Activated CD4-positive, alpha-beta T cell treated with anti-CD3 and anti-CD28 coated beads, Interleukin-2, amount 10 ng/mL, durations not matched to agents 7 days and 5 days (primary cell): ENCODE measurements at regions not wholly inside any gene's neighbourhood (a gene's known extent, or its start where the extent isn't known, plus 50 kb on each side); places are given as distances from the start of the nearest gene placed in this dataset.
"Not testable (repeated sequence)": the region's sequence is repeated elsewhere in the genome, so short reads cannot be mapped to it uniquely, and the experiment has no call there.

Experiments
- CTCF ChIA-PET: fragments of 350-600 bp; sonication (Branson Sonifier 250); formaldehyde crosslinking; loops from one replicate; lab custom pipeline; 2021; ENCODE audit warnings: antibody characterized with exemption; lab: Charles Lee
- POLR2A ChIA-PET: fragments of 350-600 bp; sonication (Branson Sonifier 250); formaldehyde crosslinking; loops from one replicate; lab custom pipeline; 2021; ENCODE audit warnings: antibody characterized with exemption; lab: Charles Lee
- DNase-seq: peaks from one replicate; pipeline ENCODE4 v3.0.0-alpha.2; 2020
- H3K27ac Mint-ChIP-seq: one replicate; pipeline ENCODE4 v1.8.0; 2021; ENCODE audit warnings: mild to moderate bottlenecking, moderate library complexity, mixed read lengths
- H3K27me3 Mint-ChIP-seq: one replicate; pipeline ENCODE4 v1.8.0; 2021; ENCODE audit warnings: mixed read lengths
- H3K36me3 Mint-ChIP-seq: one replicate; pipeline ENCODE4 v1.8.0; 2021; ENCODE audit warnings: low read depth, mixed read lengths
- H3K4me1 Mint-ChIP-seq: one replicate; pipeline ENCODE4 v1.8.0; 2021; ENCODE audit warnings: mixed read lengths
- H3K4me3 Mint-ChIP-seq: one replicate; pipeline ENCODE4 v1.8.0; 2021; ENCODE audit warnings: mild to moderate bottlenecking, moderate library complexity, mixed read lengths
- H3K9me3 Mint-ChIP-seq: one replicate; pipeline ENCODE4 v1.8.0; 2021; ENCODE audit warnings: mixed read lengths

DNA sequence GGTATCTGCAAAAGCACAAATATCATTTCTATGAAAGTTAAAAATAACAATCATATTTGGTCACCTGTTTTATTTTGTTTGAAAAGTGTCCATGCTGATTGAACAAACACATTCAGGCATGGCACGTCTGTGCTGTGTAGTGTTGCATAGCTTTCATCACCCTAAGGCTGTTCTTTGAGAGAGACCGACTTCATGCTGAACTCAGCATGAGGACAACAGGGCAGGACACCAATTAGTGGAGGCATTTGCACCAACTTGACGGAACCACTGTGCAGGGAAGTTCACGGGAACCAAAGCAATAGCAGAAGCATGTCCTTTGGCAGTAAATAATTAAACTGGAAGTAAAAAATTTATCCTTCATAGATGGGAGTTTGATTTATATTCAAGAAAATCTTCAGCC, 158.4 kb upstream of the SLC7A11 start:
- Mint-ChIP-seq H3K36me3 (no peaks in the 10 kb centered on the region), H3K27ac (no peak overlapping the region), H3K4me3 (no peak overlapping the region), H3K27me3 (no peaks in the 10 kb centered on the region), H3K4me1 (no peaks in the 10 kb centered on the region), H3K9me3 (no peaks in the 10 kb centered on the region)
- DNase-seq: no peak
- CTCF ChIA-PET: no interaction called here
- POLR2A ChIA-PET: no interaction called here

GRCh38 chr4:138400066-138400465, 157.9 kb upstream of the SLC7A11 start:
- DNase-seq: no peak
- H3K27me3 Mint-ChIP-seq: no peaks in the 10 kb centered on the region
- POLR2A ChIA-PET: no interaction called here
- no peaks in the 10 kb centered on the region for H3K36me3 Mint-ChIP-seq
- H3K4me1 Mint-ChIP-seq: no peaks in the 10 kb centered on the region
- no peak overlapping the region for H3K4me3 Mint-ChIP-seq
- CTCF ChIA-PET: no interaction called here
- H3K9me3 Mint-ChIP-seq: no peaks in the 10 kb centered on the region
- H3K27ac Mint-ChIP-seq: no peak overlapping the region

GRCh38 chr4:138399081-138399480, 156.9 kb upstream of the SLC7A11 start:
- Mint-ChIP-seq H3K27me3 (no peaks in the 10 kb centered on the region), H3K4me1 (no peaks in the 10 kb centered on the region), H3K9me3 (no peaks in the 10 kb centered on the region), H3K27ac (no peak overlapping the region), H3K4me3 (no peak overlapping the region), H3K36me3 (no peaks in the 10 kb centered on the region)
- CTCF ChIA-PET: no interaction called here
- no peak for DNase-seq
- POLR2A ChIA-PET: no interaction called here

DNA sequence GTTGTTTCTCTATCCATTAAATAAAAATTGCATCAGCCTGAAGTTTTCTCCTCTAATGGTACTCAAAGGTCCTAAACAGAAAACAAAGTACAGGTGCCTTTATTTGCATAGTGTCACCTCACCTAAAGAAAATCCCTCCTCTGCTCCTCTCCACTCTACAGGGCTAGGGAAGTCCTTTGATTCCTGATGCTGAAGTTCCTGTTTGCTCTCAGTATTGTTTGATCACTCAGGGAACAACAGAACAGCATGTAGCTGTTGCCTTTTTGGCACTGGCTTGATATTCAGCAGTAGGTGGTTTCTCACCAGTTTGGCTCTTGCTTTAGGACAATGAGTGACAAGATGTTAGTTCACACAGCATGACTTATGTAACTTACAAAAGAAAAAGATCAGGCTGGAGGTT, 156.2 kb upstream of the SLC7A11 start:
- no peaks in the 10 kb centered on the region for H3K27me3 Mint-ChIP-seq
- ChIA-PET CTCF (no interaction called here), POLR2A (no interaction called here)
- no peak overlapping the region for H3K27ac Mint-ChIP-seq
- no peaks in the 10 kb centered on the region for H3K4me1 Mint-ChIP-seq
- H3K9me3 Mint-ChIP-seq: no peaks in the 10 kb centered on the region
- no peak overlapping the region for H3K4me3 Mint-ChIP-seq
- no peak for DNase-seq
- H3K36me3 Mint-ChIP-seq: no peaks in the 10 kb centered on the region

DNA sequence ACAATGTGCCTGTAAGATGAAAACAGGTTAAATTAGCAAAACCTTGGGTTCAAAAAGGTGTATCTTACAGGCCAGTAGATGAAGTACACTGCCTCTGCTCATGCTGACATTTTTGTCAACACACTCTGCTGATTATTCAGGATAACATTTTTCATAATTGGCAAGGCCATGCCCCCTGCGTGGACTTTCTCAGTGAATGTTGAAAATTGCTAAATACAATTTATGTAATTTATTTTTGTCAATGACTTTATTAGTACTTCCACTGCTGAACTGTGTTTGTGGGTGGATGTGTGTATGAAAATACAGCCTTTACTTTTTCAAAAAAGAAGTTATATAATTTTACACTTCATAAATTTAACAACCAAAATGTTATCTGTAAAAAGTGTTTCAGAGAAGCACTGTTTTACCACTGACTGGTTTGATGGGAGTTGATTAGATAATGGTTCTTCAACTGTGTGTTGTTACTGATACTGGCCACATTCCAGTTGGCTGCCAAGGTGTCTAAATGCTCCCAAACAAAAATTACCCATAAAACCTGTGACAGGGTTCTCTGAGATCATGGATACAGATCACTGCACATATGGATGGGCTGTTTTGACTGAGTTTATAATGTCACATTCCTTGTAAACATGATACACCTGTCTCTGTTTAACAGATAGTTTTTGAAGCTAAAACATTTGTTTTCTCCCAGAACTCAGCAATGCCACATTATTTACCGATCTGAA, 151.9 kb upstream of the SLC7A11 start:
- no peaks in the 10 kb centered on the region for H3K9me3 Mint-ChIP-seq
- no peak overlapping the region for H3K27ac Mint-ChIP-seq
- no peak overlapping the region for H3K4me3 Mint-ChIP-seq
- ChIA-PET CTCF (no interaction called here), POLR2A (no interaction called here)
- H3K27me3 Mint-ChIP-seq: no peaks in the 10 kb centered on the region
- H3K4me1 Mint-ChIP-seq: no peaks in the 10 kb centered on the region
- DNase-seq: no peak
- no peaks in the 10 kb centered on the region for H3K36me3 Mint-ChIP-seq

DNA sequence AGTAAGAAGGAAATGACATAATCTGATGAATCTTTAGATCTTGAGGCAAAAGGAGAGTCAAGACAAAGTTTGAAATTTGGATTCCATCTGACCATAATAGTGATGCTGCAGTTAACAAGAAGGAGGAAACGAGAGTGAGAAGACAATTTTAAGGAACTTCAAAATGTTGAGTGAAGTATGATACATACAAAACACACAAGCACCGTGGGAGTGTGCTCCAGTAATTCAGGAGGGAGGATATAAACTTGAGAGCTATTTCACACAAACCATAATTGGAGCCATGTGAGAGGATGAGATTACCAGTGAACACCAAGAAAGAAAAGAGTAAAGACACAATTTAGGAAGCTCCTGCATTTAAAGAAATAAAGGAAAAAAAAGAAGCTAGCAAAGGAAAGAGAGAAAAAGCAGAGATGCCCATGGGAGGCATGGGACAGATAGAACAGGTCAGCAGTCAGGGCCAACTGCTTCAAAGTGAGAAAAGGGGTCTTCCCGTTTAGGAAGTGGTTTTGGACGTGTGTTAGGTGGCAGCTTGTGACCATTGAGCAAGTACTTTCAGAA, 150.7 kb upstream of the SLC7A11 start:
- no peaks in the 10 kb centered on the region for H3K4me1 Mint-ChIP-seq
- H3K27ac Mint-ChIP-seq: no peak overlapping the region
- H3K4me3 Mint-ChIP-seq: no peak overlapping the region
- DNase-seq: no peak
- ChIA-PET POLR2A (no interaction called here), CTCF (no interaction called here)
- no peaks in the 10 kb centered on the region for H3K27me3 Mint-ChIP-seq
- no peaks in the 10 kb centered on the region for H3K36me3 Mint-ChIP-seq
- H3K9me3 Mint-ChIP-seq: no peaks in the 10 kb centered on the region

DNA sequence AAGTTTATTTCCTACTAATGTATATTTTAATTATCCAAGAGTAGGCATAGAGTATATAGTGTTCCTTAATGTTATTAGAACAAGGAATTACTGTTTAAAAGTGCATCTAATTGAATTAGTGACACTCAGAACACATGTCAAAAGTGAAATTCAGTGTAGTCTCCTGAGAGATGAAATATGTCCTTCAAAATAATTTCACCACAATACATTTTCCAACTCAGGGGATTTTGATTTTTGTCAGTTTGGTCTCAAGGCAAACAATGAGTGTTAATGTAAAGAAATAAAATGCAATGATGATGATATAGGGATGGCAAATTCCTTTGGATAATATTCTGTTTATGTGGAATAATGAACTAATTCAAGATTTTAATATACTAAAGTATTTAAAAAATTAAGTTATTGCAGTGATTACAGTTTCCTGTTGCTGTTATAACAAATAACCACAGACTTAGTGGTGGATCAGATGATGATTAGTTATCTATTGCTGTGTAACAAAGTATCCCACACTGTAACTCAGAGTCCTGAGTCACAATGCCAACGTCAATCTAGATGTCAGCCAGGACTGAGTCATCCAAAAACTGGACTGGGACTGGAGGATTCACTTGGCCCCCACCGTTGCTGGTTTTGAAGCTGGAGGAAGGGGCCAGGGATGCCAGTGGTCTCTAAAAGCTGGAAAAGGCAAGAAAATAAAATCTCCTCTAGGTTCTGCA, 148.0 kb upstream of the SLC7A11 start:
- CTCF ChIA-PET: no interaction called here
- Mint-ChIP-seq H3K36me3 (no peaks in the 10 kb centered on the region), H3K27ac (no peak overlapping the region), H3K27me3 (no peaks in the 10 kb centered on the region), H3K4me3 (no peak overlapping the region), H3K9me3 (no peaks in the 10 kb centered on the region), H3K4me1 (no peaks in the 10 kb centered on the region)
- no peak for DNase-seq
- POLR2A ChIA-PET: no interaction called here

DNA sequence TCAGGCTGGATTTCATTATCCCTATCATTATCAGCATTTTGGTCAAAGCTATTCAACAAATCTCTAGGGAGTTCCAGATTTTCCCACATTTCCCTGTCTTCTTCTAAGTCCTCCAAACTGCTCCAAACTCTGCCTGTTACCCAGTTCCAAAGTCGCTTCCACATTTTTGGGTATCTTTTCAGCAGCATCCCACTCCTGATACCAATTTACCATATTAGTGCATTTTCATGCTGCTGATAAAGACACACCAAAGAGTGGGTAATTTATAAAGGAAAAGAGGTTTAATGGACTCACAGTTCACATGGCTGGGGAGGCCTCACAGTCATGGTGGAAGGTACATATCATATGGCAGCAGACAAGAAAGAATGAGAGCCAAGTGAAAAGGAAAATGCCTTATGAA, 132.8 kb upstream of the SLC7A11 start:
- H3K27me3 Mint-ChIP-seq: no peaks in the 10 kb centered on the region
- no peaks in the 10 kb centered on the region for H3K4me1 Mint-ChIP-seq
- CTCF ChIA-PET: interaction anchor here (0.7 kb wide), 1 partner anchor 7 kb away, joined by 3 read pairs; no protein-coding TSS in a partner anchor
- DNase-seq: no peak
- no peak overlapping the region for H3K4me3 Mint-ChIP-seq
- H3K9me3 Mint-ChIP-seq: no peaks in the 10 kb centered on the region
- H3K36me3 Mint-ChIP-seq: no peaks in the 10 kb centered on the region
- H3K27ac Mint-ChIP-seq: no peak overlapping the region
- POLR2A ChIA-PET: no interaction called here

GRCh38 chr4:138367942-138368341, 125.8 kb upstream of the SLC7A11 start:
- no peaks in the 10 kb centered on the region for H3K9me3 Mint-ChIP-seq
- no peak overlapping the region for H3K27ac Mint-ChIP-seq
- no peaks in the 10 kb centered on the region for H3K4me1 Mint-ChIP-seq
- ChIA-PET POLR2A (no interaction called here), CTCF (interaction anchor here (0.6 kb wide), 1 partner anchor 7 kb away, joined by 3 read pairs; no protein-coding TSS in a partner anchor)
- no peak overlapping the region for H3K4me3 Mint-ChIP-seq
- no peaks in the 10 kb centered on the region for H3K27me3 Mint-ChIP-seq
- H3K36me3 Mint-ChIP-seq: no peaks in the 10 kb centered on the region
- no peak for DNase-seq

- CTCF ChIA-PET, H3K9me3 Mint-ChIP-seq, H3K36me3 Mint-ChIP-seq, POLR2A ChIA-PET, H3K27ac Mint-ChIP-seq, DNase-seq, H3K4me1 Mint-ChIP-seq, H3K27me3 Mint-ChIP-seq, H3K4me3 Mint-ChIP-seq: not testable (repeated sequence)
Measured at GRCh38 chr4:138352446-138352845, 110.3 kb upstream of the SLC7A11 start.

GRCh38 chr4:138348055-138348454, 105.9 kb upstream of the SLC7A11 start:
- CTCF ChIA-PET: interaction anchor here (0.6 kb wide), 1 partner anchor 1146 kb away, joined by 3 read pairs; no protein-coding TSS in a partner anchor
- no peak for DNase-seq
- Mint-ChIP-seq H3K36me3 (no peaks in the 10 kb centered on the region), H3K4me3 (no peak overlapping the region), H3K27ac (no peak overlapping the region), H3K9me3 (no peaks in the 10 kb centered on the region), H3K4me1 (peaks cover 6% of the 10 kb centered on the region), H3K27me3 (no peaks in the 10 kb centered on the region)
- POLR2A ChIA-PET: no interaction called here

DNA sequence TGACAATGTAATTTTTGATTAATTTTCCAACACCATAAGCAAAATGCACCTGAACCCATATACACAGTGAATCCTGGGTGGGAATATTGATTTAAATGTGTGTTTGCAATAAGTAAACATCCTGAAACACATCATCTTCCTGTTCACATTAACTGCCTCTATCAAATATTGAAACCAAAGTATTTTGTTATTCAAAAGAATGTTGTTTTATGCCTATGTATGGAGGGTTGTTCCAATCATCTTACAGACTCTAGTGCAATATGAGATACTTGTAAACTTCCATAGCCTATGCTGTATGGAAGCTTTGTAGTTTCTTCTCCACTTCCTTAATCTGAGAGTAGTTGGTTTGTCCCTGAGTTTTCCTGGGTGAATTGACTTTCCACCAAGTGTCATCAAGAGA, 105.4 kb upstream of the SLC7A11 start:
- Mint-ChIP-seq H3K4me3 (no peak overlapping the region), H3K4me1 (peaks cover 6% of the 10 kb centered on the region), H3K27ac (no peak overlapping the region), H3K9me3 (no peaks in the 10 kb centered on the region), H3K36me3 (no peaks in the 10 kb centered on the region), H3K27me3 (no peaks in the 10 kb centered on the region)
- no peak for DNase-seq
- CTCF ChIA-PET: no interaction called here
- POLR2A ChIA-PET: no interaction called here

DNA sequence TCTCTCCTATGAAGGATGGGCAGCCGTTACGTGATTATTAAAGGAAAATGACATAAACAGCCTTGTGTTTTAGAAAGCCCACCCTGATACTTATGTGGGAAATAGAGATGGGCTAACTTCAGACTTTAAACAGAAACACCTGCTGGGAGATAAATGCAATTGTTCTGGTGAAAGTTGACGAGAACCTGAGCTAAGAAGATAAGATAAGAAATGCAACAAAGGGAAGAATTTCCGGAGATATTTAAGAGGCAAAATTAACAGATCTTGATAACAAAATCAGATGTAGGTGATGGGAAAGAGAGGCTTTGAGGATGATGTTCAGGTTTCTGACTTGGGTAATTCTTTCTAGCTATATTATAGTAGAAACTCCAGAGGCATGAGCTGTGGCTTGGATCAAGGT, 102.7 kb upstream of the SLC7A11 start:
- H3K9me3 Mint-ChIP-seq: no peaks in the 10 kb centered on the region
- no peaks in the 10 kb centered on the region for H3K36me3 Mint-ChIP-seq
- H3K4me1 Mint-ChIP-seq: peaks cover 13% of the 10 kb centered on the region
- ChIA-PET POLR2A (no interaction called here), CTCF (no interaction called here)
- H3K27me3 Mint-ChIP-seq: no peaks in the 10 kb centered on the region
- no peak for DNase-seq
- H3K27ac Mint-ChIP-seq: no peak overlapping the region
- no peak overlapping the region for H3K4me3 Mint-ChIP-seq
